IMR-90 (cell line): ENCODE measurements at regions not wholly inside any gene's neighbourhood (a gene's known extent, or its start where the extent isn't known, plus 50 kb on each side); places are given as distances from the start of the nearest gene placed in this dataset.

Experiments
- ATAC-seq: fragments of 200-7000 bp; cut with Tn5 transposase; 2 replicates; pipeline ENCODE4 v1.9.1; 2020; ENCODE audit warnings: low read depth, mild to moderate bottlenecking, moderate library complexity
- BruUV-seq: library from RNA; stranded (reverse); fragments of 400-500 nt; replicated peaks from 2 replicates; lab custom pipeline; 2021; lab: Mats Ljungman, UMichigan
- CTCF ChIA-PET: fragments of 300-600 bp; formaldehyde crosslinking; extraction: SDS; loops from one replicate; lab custom pipeline; 2021; ENCODE audit warnings: antibody characterized with exemption; lab: Yijun Ruan, JAX
- POLR2A ChIA-PET: fragments of 300-600 bp; sonication (Branson Sonifier 250); formaldehyde crosslinking; loops from one replicate; lab custom pipeline; 2022; ENCODE audit warnings: antibody characterized with exemption; ENCODE audit not compliant: unreplicated experiment; lab: Charles Lee
- DNase-seq: peaks from one replicate; pipeline ENCODE4 v3.0.0; 2013
- H2AFZ ChIP-seq: replicated peaks from 2 replicates; pipeline ENCODE3; 2013; ENCODE audit warnings: low read length, mild to moderate bottlenecking; ENCODE audit not compliant: poor library complexity
- H2AK5ac ChIP-seq: 2 replicates; pipeline ENCODE4 v1.6.1; 2013; ENCODE audit warnings: low read depth, low read length, inconsistent platforms
- H2AK9ac ChIP-seq: replicated peaks from 2 replicates; pipeline ENCODE3; 2013; ENCODE audit warnings: mild to moderate bottlenecking, low read depth, low read length, moderate library complexity; ENCODE audit not compliant: poor library complexity
- H2BK120ac ChIP-seq: 2 replicates; pipeline ENCODE4 v1.6.1; 2013; ENCODE audit warnings: low read depth, low read length, inconsistent platforms
- H2BK15ac ChIP-seq: 3 replicates; pipeline ENCODE4 v1.6.1; 2013; ENCODE audit warnings: low read depth, low read length, inconsistent platforms
- H2BK20ac ChIP-seq: 2 replicates; pipeline ENCODE4 v1.6.1; 2013; ENCODE audit warnings: low read depth, mild to moderate bottlenecking, inconsistent platforms, low read length, moderate library complexity
- H2BK5ac ChIP-seq: 2 replicates; pipeline ENCODE4 v1.6.1; 2013; ENCODE audit warnings: mild to moderate bottlenecking, low read depth, low read length, inconsistent platforms; ENCODE audit not compliant: poor library complexity, severe bottlenecking
- H3K14ac ChIP-seq: replicated peaks from 2 replicates; pipeline ENCODE4 v1.6.1; 2013; ENCODE audit warnings: low read depth, low read length, inconsistent platforms
- H3K18ac ChIP-seq: 2 replicates; pipeline ENCODE4 v1.6.1; 2013; ENCODE audit warnings: low read depth, low read length, control low read depth
- H3K23ac ChIP-seq: 2 replicates; pipeline ENCODE4 v1.6.1; 2013; ENCODE audit warnings: low read depth, low read length, inconsistent platforms
- H3K27ac ChIP-seq: 2 replicates; pipeline ENCODE4 v1.5.1; 2013; ENCODE audit warnings: mild to moderate bottlenecking, control low read depth, low read length; ENCODE audit not compliant: insufficient read depth
- H3K27me3 ChIP-seq: 2 replicates; pipeline ENCODE4 v1.6.1; 2013; ENCODE audit warnings: low read length; ENCODE audit not compliant: control insufficient read depth, insufficient read depth
- H3K36me3 ChIP-seq: 2 replicates; pipeline ENCODE4 v1.6.1; 2013; ENCODE audit warnings: low read length, mixed read lengths; ENCODE audit not compliant: control insufficient read depth, insufficient read depth
- H3K4ac ChIP-seq: 2 replicates; pipeline ENCODE4 v1.6.1; 2013; ENCODE audit warnings: low read depth, low read length, inconsistent platforms
- H3K4me1 ChIP-seq: 2 replicates; pipeline ENCODE4 v1.6.1; 2013; ENCODE audit warnings: low read length, mixed read lengths; ENCODE audit not compliant: control insufficient read depth, insufficient read depth
- H3K4me2 ChIP-seq: 2 replicates; pipeline ENCODE4 v1.6.1; 2013; ENCODE audit warnings: low read depth, mild to moderate bottlenecking, control low read depth, low read length, moderate library complexity
- H3K4me3 ChIP-seq: 2 replicates; pipeline ENCODE4 v1.5.1; 2013; ENCODE audit warnings: low read depth, mild to moderate bottlenecking, control low read depth, low read length, moderate library complexity; ENCODE audit not compliant: insufficient read depth
- H3K56ac ChIP-seq: 2 replicates; pipeline ENCODE4 v1.6.1; 2013; ENCODE audit warnings: low read length, inconsistent platforms; ENCODE audit not compliant: insufficient read depth; ENCODE audit errors: extremely low read depth
- H3K79me1 ChIP-seq, 2 experiments: 2 replicates each; pipeline ENCODE4 v1.6.1; 2013; ENCODE audit warnings: low read length in 2 of 2, inconsistent platforms in 1 of 2, low read depth in 1 of 2
- H3K9ac ChIP-seq: 2 replicates; pipeline ENCODE4 v1.6.1; 2013; ENCODE audit warnings: low read depth, low read length, control low read depth
- H3K9me1 ChIP-seq: 2 replicates; pipeline ENCODE4 v1.6.1; 2013; ENCODE audit warnings: low read length, inconsistent platforms; ENCODE audit not compliant: insufficient read depth
- H3K9me3 ChIP-seq: 2 replicates; pipeline ENCODE4 v1.6.1; 2013; ENCODE audit warnings: low read length; ENCODE audit not compliant: control insufficient read depth, insufficient read depth
- H4K20me1 ChIP-seq: 2 replicates; pipeline ENCODE4 v1.6.1; 2013; ENCODE audit warnings: low read length, inconsistent platforms; ENCODE audit not compliant: insufficient read depth
- H4K5ac ChIP-seq: 2 replicates; pipeline ENCODE4 v1.6.1; 2013; ENCODE audit warnings: mild to moderate bottlenecking, low read depth, low read length, control low read depth
- H4K8ac ChIP-seq, 2 experiments: 2 replicates each; pipeline ENCODE4 v1.6.1; 2013; ENCODE audit warnings: low read depth in 2 of 2, low read length in 2 of 2, control low read depth in 1 of 2, inconsistent platforms in 1 of 2
- H4K91ac ChIP-seq: 2 replicates; pipeline ENCODE4 v1.6.1; 2013; ENCODE audit warnings: low read depth, low read length, inconsistent platforms; ENCODE audit not compliant: insufficient read depth
- FOS ChIP-seq: fragments of 150-350 bp; IDR thresholded peaks from 2 replicates; pipeline ENCODE4 v1.6.1; 2016; ENCODE audit warnings: low read depth, low read length
- MAFK ChIP-seq: IDR thresholded peaks from 2 replicates; pipeline ENCODE4 v1.6.1; 2012; ENCODE audit warnings: low read depth, low read length, improper control_type of control experiment
- WGBS, 2 experiments: methylation state at CpG; one replicate each; pipeline versions ENCODE4 v1.1.5 to v1.1.7; 2013; ENCODE audit warnings: missing lambda C conversion rate in 2 of 2; ENCODE audit not compliant: insufficient read length in 1 of 2; ENCODE audit errors: extremely low coverage in 2 of 2; 5-methylcytosine and 5-hydroxymethylcytosine counted together
- dilution Hi-C: fragments of 300-500 bp; cut with HindIII; formaldehyde crosslinking; loops from one replicate; pipeline ENCODE4 v1.14.3; 2018; ENCODE audit warnings: low sequenced_read_pairs; ENCODE audit not compliant: unreplicated experiment
- in situ Hi-C: fragments of 300-500 bp; cut with MboI; formaldehyde crosslinking; loops from 3 replicates; pipeline ENCODE4 v1.14.3; 2019; ENCODE audit warnings: low sequenced_read_pairs, inconsistent platforms, mixed read lengths
- intact Hi-C: fragments of 100-400 bp; cut with micrococcal nuclease; formaldehyde crosslinking; loops from 2 replicates; pipeline ENCODE4 v1.10.0; 2022

DNA sequence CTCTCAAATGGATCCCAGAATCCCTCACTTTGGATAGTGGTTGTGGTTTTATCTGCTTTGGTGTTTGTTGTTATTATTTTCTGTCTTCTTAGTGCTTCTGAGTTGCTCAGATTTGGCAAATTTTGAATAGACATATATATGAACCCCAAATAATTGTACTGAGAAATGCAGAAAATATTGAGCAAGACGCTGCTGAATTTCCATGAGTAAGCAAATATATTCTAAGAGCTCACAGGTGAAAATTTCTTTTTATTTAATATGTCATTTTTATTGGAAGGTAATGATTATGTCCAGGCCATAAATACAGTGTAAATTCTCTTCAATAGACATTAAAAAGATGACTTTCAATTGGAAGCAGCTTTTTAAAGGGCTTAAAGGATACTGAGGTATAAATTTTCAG is 152.1 kb downstream of the FAT3 start:
- Histone ChIP-seq H4K20me1 (no peaks in the 10 kb centered on the region), H2AK5ac (no peak overlapping the region), H2BK15ac (no peak overlapping the region), H3K27me3 (no peaks in the 10 kb centered on the region), H3K4me1 (no peaks in the 10 kb centered on the region; the same call in 1 of the 2 replicates), H3K4me2 (no peak overlapping the region), H4K8ac (no peak overlapping the region), H3K18ac (no peak overlapping the region), H3K9me3 (no peaks in the 10 kb centered on the region; the same call in 1 of the 2 replicates), H2AFZ (no peak overlapping the region), H2BK5ac (no peak overlapping the region), H3K9ac (no peak overlapping the region), H3K56ac (no peak overlapping the region), H3K4me3 (no peak overlapping the region), H3K27ac (no peak overlapping the region), H3K9me1 (no peaks in the 10 kb centered on the region), H4K5ac (no peak overlapping the region), H4K91ac (no peak overlapping the region), H3K23ac (no peak overlapping the region), H2AK9ac (no peak overlapping the region), H3K36me3 (no peaks in the 10 kb centered on the region), H3K14ac (no peak overlapping the region), H2BK20ac (no peak overlapping the region), H3K4ac (no peak overlapping the region), H3K79me1 (no peaks in the 10 kb centered on the region), H2BK120ac (no peak overlapping the region)
- in situ Hi-C loops = no loop called here
- WGBS, 2 experiments = no CpG with 5 or more reads among the region's 1 CpG
- dilution Hi-C loops = no loop called here
- DNase-seq = no peak
- POLR2A ChIA-PET = no interaction called here
- BruUV-seq = no TSS peak
- intact Hi-C loops = loop anchor here (5.0 kb wide), 1 partner anchor 154 kb away; the partner anchor contains the start of gene FAT3
- no peak for ATAC-seq
- TF ChIP-seq MAFK (peak; percentile 61), FOS (no peak)
- CTCF ChIA-PET = no interaction called here
